NB4 (cell line): ENCODE measurements at regions not wholly inside any gene's neighbourhood (a gene's known extent, or its start where the extent isn't known, plus 50 kb on each side); places are given as distances from the start of the nearest gene placed in this dataset.

ENCODE experiments used
- CTCF ChIP-seq: IDR thresholded peaks from one replicate; pipeline ENCODE4 v1.5.1; 2012; ENCODE audit warnings: low read depth, low read length
- POLR2A ChIP-seq: IDR thresholded peaks from 2 replicates; pipeline ENCODE4 v1.6.1; 2011; ENCODE audit warnings: mild to moderate bottlenecking; ENCODE audit not compliant: insufficient read length; ENCODE audit errors: extremely low read depth

DNA sequence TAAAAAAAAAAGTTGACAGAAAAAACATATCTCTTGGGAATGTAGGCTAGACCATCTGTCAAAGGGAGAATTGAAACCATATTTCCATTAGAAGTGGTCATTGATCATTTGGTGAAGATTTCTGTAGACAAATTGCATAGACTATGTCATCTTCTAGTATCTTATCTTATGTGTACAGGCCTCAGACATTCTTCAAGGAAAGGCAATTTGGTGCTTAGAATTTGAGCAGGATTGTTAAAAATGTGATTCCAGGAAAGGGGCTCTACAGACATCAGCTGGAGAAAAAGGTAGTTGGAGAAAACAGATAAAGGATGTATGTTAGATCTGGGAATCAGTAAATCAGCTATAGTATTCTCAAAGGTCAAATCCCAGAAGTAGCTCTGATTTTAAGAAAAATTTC, 627.1 kb downstream of the TMTC2 start:
- TF ChIP-seq CTCF, result no peak
- TF ChIP-seq POLR2A, result no peak
